T-helper 1 cell (primary cell): ENCODE measurements at regions not wholly inside any gene's neighbourhood (a gene's known extent, or its start where the extent isn't known, plus 50 kb on each side); places are given as distances from the start of the nearest gene placed in this dataset.

Source experiments
- DNase-seq, 5 donors: peaks; one replicate each; pipeline ENCODE4 v3.0.0-alpha.2; 2012 to 2020

DNA sequence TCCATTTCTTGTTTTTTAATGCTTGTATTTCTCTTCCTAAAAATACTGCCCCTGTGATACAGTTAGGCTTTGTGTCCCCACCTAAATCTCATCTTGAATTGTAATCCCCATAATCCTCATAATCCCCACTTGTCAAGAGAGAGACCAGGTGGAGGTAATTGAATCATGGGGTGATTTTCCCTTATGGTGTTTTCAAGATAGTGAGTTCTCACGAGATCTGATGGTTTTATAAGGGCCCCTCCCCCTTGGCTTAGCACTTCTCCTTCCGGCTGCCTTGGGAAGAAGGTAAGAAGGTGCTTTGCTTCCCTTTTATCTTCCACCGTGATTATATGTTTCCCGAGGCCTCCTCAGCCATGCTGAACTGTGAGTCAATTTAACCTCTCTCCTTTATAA is 227.4 kb downstream of the MAN2A1 start:
- no peak for DNase-seq

DNA sequence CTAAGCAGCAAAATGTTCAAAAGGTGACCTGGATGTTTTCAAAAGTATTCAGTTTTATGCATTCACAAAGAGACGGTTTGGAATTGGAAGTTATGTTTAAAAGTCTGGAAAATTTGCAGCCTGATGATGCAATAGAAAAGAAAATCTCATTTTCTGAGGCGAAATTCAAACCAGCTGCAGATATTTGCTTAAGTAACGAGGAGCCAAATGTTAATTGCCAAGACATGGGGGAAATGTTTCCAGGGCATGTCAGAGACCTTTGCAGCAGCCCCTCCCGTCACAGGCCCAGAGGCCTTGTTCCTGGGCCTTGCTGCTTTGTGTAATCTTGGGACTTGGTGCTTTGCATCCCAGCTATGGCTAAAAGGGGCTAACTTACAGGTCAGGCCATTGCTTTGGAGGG is 228.2 kb downstream of the MAN2A1 start:
- no peak for DNase-seq

DNA sequence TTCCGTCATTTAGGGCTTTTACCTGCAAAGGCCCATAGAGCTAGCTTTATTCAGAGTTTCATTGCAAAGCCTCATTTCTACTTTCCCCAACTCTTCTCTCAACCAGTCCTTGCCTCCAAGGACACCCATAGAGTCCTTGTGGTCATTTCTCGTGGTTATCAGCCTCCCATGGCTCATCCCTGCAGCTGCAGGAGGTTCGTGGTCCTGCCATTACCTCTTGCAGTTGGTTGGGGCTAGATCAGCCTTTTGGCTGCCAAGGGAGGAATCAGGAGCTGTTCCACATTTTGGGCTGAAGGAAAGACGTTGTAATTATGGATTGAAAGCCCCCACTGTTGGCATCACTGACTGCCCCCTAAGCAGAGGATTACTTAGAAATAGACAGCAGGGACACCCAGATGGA is 231.0 kb downstream of the MAN2A1 start:
- DNase-seq, result no peak

DNA sequence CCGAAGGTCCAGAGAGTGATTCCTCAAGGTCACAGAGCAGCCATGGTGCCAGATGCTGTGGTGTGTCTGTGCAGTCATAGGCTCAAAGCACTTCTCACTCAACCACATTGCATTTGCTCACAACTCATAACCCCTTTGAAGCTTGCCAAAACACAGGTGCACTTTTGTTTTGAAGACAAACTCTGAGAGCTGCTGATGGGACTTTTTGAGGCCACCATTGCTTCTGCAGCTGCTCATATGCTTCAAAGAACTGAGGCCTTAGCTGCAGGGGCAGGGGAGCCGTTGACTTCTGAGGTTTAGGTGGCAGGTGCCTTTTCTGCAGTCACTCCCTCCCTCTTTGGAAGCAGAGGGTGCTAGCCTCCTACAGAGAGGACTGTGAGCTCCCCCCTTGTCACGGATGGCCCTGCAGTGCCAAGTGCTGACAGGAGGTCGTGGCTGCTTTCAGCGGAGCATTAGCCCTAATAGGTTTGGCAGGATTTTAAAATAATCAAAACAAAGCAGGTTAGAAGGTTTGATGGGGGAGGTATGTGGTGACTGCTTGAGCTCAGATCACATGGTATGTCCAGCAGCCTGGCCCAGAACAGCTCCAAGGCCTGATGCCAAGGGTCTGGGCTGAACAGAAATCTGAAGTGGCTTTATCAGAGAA is 232.1 kb downstream of the MAN2A1 start:
- DNase-seq, result peak in 4 of 5 donors; percentile 21 to 83 (median 38)

DNA sequence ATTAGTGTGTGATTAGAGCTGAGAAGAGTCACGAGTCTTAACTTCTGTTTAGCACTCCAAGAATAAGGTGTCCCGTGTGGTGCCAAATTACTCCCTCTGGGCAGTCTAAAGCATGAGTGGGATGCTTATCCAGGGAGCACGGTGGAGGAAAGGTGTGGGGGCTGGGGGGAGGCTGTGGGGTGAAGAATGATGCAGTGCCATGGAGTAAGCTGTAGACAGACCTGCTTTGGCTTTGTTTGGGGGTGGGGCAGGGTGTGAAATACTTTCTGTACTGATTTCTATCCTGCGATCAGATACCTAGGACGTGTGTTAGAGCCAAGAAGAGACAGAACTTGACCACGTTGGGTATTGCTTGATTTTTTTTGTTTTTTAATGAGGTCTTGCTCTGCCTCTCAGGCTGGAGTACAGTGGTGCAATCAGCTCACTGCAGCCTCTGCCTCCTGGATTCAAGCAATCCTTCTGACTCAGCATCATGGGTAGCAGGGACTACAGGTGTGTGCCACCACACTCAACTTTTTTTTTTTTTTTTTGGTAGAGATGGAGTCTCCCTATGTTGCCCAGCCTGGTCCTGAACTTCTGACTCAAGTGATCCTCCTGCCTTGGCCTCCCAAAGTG is 232.8 kb downstream of the MAN2A1 start:
- peak in 1 of 5 donors; percentile 45 for DNase-seq

DNA sequence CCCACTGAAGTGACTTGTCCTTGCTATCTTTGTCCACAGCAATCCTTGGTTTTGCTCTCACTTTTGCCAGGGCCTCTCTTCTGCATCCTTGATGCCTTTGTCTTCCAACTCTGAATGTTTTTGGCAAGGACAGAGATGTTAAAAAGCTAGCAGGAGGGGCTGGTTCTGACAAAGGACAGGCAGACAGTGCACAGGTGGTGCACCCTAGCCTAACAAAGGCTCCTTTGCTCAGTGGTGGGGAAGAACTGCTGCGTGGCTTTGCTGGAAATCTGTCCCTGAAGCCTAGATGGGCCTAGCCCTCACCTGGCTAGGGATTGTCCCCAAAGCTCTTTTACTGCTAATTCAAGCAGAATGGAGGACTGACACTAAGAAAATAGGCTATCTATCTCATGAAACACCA is 233.5 kb downstream of the MAN2A1 start:
- no peak for DNase-seq

DNA sequence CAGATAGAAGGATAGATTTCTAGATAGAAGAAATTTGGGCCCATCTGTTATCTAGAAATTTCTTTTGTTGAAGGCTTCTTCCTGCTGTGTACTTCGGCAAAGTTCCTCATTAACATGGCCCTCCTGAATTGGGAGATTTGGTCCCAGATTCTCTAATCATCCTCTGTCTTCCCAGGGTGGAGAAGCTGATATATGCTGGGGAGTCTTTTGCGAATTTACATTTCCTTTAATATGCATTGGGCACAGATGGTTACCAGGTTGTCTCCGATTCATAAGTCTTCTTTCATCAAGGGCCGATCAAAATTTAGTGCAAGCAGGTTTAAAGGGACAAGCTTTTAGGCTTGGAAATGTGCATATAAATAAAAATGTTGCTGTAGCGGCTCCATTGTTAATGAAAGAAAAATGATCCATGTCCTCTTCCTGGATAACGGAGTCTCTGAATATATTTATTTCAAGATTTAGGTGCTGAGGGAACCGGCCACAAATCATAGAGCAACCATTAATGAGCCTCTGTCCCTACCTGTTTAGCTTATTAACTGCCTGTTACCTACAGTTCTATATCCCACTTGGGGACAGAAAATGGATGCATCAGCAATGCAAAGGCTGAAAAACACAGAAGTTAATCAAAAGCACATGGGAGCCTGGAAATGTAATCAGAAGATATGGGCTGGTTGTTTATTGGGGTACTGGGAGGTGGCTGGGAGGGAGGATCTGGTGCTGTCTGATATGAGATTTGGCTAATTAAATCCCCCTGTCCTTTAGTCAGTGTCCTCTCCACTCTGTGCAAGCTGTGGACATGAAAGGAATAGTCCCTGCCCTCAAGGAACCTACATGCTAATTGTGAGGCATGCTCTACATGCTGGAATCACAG is 234.7 kb downstream of the MAN2A1 start:
- no peak for DNase-seq

DNA sequence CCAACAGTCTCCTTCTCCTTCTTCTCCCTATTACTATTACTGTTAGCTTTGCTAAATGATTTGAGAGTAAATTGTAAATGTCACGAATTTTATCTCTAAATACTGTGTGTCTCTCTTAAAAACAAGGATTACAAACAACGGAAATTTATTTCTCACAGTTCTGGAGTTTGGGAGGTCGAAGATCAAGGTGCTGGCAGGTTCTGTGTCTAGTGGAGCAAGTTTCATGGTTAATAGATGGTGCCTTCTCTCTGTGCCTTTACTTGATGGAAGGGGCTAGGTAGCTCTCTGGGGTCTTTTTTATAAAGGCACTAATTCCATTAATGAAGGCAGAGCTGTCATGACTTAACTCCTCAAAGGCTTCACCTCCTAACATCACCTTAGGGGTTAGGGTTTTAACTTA is 237.9 kb downstream of the MAN2A1 start:
- no peak for DNase-seq

DNA sequence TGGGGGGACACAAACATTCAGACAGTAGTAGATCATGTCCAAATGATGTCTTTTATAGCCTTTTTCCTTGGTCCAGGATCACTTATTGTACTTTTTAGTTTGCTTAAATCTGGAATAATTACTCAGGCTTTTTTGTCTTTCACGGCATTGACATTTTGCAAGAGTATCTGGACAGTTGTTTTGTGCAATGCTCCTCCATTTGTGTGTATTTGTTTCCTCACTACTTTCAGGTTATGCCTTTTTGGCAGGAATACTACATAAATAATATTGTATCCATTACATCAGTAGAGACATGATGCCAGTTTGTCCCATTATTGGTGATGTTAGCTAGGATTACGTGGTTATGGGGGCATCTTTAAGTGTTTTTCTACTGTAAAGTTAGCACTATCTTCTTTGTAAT is 238.3 kb downstream of the MAN2A1 start:
- no peak for DNase-seq

DNA sequence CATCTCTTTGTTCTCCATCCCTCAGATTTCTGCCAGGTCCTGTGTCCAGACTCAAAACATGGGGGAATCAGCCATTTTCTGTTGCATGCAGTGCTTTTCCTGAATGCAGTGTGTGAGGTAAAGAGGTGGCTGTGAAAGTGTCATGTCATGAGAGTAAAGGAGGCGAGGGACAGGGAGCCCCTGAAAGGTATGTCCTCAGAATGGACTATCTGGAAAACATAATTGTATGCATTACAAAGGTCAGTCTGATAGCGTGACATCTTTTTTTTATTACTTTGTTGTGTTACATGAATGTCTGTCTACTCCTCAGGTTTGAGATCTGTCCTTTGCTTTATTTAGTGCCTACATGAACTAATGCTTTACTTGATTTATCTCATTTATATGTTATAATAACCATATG is 239.1 kb downstream of the MAN2A1 start:
- no peak for DNase-seq

DNA sequence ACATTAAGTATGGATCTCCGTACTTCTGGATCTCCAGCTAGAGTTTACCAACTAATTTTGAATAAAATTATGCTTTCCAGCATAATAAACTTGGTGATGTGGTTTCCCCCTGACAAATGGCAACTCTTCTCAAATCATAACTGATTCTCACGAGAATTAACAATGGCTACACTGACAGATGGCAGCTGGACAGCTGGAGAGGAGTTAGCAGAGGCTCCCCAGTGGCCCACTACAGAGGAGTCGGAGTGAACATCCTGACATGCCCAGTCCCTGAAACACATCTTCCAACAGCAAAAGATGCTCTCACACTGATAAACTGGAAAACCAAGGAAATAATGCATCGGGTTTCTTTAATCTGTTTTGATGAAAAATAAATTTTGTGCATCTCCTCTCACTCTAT is 239.6 kb downstream of the MAN2A1 start:
- DNase-seq, result no peak

DNA sequence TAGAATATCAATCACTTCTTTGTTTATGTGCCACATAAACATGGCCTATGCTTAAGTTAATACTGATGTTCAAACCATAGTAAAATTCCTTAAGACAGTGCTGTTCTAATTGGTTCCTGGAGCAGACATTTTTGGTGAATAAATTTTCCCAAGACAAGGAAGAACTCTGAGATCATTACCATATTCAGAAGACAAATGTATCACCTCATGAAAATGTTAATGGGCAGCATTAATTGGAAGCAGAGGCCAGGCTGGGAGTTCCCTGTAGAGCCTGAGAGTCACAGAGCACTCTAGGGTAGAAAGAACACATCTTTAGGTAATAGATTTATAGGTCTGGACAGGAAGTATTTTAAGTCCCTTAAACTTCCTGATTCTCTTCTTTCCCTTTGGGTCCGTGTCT is 240.2 kb downstream of the MAN2A1 start:
- no peak for DNase-seq

DNA sequence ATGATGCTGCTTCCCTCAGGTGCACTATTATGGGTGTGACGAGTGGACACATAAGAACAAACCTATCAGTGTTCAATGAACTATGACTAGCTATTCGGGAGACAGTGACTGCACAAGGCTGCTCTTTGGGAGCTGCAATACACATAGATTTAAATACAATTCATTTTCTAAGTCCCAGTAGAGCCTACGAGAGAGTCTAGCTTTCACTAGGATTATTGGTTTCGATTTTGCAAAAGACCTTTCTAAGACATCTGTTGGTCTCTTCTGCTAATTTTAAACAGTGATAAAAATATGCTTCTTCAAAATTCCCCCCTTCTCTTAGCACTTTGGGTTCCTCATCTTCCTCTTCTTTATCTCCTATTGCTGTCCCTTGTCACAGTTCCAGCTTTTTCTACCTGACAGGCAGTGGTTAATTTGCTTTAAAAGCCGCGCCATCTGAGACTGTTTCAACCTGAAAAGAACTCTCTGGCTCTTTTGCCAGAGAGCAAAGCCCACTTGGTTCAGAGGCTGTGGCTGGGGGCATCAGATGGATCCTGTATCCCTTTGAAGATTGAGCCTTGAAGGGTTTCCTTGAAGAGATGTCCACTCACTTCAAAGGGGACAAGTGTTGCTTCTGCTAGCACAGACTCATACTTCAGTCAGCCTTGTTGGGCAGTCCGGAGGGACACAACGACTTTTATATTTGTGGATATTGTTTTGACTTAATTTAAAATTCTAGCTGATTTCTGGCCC is 241.5 kb downstream of the MAN2A1 start:
- no peak for DNase-seq

DNA sequence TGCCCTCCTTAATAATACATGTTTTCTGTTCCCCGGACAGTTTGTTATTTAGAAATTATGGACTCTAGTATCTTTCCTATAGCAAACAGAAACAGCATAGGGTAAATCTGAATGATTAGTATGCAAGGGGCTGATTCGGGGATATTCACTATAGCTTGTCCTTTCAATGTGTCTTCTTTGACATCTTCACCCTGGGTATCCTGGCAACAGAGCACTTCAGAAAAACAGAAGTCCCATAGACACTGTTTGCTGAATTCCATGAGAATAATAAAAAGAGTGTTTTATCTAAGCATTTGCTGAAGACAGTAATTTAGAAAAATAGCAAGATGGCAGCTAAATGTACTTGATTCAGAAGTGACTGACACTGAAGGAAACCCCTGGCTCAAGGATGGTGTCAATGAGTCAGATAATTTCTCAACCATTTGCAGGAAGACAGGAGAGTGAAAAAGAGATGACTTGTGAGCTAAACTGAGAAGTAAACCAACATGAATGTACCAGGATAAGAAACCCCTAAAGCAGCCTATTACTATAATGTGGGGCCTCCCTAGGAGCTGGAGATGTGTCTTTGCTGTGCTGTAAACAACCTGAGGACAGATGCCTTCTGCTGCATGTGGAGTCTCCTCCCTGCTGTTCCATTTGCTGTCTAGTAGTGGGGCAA is 246.2 kb downstream of the MAN2A1 start:
- DNase-seq, result peak in 1 of 5 donors; percentile 49

DNA sequence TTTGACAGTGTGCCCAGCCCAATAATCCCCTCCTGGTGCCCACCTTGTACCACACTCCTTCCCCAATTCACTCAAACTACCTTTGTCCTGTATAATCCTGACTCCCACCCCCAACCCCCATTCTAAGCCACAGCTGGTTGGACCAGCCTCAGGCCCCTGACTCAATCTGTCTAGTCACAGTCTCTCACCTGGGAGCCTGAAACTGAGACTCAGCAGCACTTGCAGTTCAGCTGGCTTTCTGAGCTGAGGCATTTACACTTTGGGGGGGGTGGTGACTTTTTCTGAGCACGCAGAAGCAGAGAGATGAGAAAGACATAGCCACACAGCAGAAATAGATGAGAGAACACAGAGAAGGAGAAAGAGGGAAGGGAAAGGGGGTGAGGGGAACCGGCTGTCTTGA is 247.3 kb downstream of the MAN2A1 start:
- DNase-seq, result peak in 1 of 5 donors; percentile 45

DNA sequence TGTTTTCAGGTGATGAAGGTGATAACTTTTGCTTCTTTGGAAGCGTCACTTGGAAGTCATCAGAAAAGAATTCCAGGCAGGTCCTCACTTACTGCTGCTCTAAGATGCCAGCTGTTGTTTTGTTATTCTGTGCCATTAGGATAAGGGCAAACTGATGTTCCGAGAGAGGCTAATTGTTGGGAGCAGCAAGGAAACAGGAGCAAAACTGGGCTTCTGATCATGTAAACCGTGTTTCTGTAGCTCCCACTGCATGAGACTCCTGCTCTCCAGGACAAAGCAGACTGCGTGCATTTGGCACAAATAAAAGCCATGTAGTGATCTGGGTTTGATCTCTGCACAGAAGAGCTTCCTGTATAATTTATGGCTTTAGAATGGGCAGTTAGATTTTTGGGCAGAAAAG is 248.2 kb downstream of the MAN2A1 start:
- no peak for DNase-seq

DNA sequence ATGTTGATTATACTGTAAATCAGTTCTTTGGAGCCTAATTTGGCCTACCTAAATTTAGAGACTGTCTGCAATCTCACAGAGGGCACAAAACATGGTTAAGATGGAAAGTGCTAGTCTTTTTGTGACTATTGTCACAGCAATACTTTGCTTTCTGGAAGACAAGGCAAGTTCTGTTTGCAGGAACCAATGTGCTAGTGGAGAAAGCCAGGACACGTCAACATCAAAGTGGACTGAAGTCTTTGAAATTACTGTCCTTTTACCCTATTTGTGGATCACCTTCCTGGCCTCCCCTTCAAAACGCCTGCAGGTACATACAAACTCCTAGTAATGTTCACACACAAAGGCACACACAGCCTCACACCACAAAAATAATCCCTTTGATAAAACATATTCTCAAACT is 248.7 kb downstream of the MAN2A1 start:
- DNase-seq, result no peak

DNA sequence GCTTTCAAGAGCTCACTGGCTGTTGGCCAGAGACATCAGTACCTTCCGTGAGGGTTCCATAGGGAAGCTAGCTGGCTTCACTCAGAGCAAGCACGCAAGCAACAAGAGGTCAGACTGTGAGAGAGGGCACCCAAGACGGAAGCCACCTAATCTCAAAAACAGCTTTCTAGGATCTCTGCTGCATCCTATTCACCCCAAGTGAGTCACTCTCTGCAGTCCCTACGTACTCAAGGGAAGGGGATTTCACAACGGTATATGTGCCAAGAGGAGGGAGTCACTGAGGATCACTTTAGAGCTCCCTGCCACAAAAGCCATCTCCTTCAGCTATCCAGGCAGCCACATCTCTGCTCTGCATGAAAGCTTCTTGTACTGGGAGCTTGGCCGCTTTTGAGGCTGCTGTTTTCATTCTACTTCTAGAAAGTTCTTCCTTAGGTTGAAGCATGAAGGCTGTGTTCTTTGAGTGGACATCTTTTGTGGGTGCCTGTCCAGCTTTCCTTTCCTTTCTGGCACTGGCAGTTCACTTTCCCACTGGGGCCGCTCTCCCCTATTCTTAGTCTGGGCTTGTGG is 249.5 kb downstream of the MAN2A1 start:
- DNase-seq, result no peak

DNA sequence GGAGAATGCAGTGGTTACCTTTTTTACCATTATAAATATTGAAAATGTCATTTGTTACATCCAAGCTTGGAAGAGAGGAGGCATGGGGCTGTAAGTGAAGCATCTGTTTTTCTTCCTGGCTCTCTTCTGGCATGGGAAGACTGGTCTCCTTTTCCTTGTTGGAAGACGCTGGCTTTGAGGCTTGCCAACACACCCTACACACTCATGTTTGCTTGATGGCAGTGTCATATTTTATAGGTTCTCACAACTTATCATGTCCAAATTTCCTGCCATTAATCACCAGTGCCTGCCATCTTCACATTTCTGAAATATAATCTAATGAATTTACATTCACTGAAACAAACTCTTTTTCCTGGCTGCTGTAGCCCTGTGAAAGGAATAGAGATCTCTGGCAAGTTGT is 252.9 kb downstream of the MAN2A1 start:
- DNase-seq, result no peak

DNA sequence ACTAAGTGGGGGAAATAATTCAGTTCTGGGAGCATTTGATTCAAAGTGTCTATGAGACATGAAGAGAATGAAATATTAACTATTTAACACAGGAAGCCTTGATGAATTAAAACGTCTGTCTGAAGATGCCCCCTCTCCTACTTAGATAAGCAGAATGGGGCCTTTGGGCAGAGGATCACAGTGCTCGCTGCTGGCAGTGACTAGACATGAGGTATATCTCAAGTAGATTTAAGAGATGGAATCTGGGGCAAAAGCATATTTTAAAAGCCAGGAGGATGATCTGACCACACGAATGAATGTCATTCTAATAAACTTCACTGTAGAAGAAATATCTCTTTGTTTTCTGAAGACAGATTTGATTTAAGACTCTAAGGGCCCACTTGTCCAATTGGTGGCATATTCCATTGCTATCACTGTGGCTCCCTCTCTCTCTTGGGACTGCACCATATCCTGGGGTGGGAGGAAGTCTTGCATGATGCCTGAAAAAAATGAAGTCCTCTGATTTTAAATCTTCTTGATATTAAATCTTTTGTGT is 254.0 kb downstream of the MAN2A1 start:
- no peak for DNase-seq

DNA sequence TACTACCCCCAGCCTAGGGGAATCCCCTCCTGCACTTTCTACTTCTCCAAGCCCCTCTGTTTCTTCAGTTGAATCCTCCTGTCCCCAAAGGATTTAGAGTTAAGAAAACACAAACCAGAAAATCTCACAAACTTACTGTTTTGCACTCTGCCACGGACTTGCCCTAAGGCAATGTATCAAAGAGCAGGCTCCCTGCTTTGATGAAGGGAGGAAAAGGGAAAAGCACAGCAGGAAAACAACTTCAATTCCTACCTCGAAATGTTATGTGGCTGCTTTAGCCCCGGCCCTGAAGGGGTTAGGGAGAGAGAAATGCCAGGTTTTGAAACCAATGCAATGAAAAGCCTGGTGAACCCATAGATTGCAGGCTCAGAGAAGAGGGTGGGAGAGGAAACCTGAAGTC is 254.7 kb downstream of the MAN2A1 start:
- DNase-seq, result no peak

DNA sequence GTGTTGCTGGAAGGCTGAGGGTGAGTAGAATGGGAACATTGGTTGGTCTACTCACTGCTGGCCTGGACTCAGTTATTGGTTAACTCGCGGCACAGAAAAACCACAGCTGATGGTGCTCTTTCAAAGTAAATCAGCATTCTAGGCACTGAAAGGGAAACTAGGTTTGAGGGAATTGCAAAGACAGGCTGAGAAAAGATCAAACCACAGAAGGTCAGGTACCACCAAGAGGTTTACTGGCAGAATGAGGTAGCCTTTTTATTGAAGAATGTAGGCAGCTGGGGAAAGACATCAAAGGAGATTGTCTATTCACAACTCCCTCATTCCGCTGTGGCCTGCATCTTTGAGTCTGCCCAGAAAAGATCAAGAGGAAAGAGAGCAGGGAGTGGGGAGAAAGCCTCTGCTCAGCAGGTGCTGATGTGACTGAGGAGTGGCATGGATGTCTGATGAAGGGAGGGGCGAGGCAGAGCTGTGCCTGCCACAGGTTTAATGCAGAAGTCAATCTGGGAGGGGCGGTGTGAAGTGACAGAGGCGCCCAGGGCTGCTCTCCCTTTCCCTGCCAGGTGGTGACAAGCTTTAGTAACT is 255.5 kb downstream of the MAN2A1 start:
- peak in 1 of 5 donors; percentile 32 for DNase-seq
